OCI-LY1 (cell line): ENCODE measurements at regions not wholly inside any gene's neighbourhood (a gene's known extent, or its start where the extent isn't known, plus 50 kb on each side); places are given as distances from the start of the nearest gene placed in this dataset.

Source experiments
- EZH2 ChIP-seq: fragments of 200-600 bp; sonication (generic), shearing (Covaris generic); IDR thresholded peaks from 2 replicates; pipeline ENCODE4 v1.8.0; 2017; ENCODE audit warnings: borderline replicate concordance, mixed run types, mild to moderate bottlenecking, antibody characterized with exemption, low read length, moderate library complexity, mixed read lengths
- TF ChIP-seq, protein P1 (sequence below): fragments of 200-600 bp; sonication (generic), shearing (Covaris generic); IDR thresholded peaks from 2 replicates; pipeline ENCODE4 v1.5.1; 2017; ENCODE audit warnings: mild to moderate bottlenecking, antibody characterized with exemption, low read length, moderate library complexity, mixed read lengths

DNA sequence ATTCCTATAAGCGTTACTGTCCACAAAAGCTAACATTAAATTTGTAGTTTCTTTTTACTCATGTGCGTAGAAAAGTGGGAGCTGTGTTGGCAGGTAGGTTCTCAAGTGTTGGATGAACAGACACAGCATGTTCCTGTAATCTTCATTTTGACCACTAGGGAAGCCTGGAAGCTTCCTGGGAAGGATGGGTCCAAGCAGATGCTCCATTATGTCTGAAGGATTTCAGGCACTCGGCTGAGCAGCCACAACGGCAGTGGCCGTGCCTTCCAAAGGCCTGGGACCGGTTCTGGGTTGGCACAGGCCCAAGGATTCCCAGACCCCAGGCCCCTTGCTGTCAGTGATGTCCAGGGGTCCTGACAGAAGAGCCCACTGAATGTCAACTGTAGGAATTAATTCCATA, 386.3 kb downstream of the TNS3 start:
- TF ChIP-seq, protein P1, sequence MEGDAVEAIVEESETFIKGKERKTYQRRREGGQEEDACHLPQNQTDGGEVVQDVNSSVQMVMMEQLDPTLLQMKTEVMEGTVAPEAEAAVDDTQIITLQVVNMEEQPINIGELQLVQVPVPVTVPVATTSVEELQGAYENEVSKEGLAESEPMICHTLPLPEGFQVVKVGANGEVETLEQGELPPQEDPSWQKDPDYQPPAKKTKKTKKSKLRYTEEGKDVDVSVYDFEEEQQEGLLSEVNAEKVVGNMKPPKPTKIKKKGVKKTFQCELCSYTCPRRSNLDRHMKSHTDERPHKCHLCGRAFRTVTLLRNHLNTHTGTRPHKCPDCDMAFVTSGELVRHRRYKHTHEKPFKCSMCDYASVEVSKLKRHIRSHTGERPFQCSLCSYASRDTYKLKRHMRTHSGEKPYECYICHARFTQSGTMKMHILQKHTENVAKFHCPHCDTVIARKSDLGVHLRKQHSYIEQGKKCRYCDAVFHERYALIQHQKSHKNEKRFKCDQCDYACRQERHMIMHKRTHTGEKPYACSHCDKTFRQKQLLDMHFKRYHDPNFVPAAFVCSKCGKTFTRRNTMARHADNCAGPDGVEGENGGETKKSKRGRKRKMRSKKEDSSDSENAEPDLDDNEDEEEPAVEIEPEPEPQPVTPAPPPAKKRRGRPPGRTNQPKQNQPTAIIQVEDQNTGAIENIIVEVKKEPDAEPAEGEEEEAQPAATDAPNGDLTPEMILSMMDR, result peak; percentile 20; the same call in 1 of the 2 replicates
- no peak for TF ChIP-seq EZH2
